ENCODE measurements at regions not wholly inside any gene's neighbourhood (a gene's known extent, or its start where the extent isn't known, plus 50 kb on each side); places are given as distances from the start of the nearest gene placed in this dataset.

DNA sequence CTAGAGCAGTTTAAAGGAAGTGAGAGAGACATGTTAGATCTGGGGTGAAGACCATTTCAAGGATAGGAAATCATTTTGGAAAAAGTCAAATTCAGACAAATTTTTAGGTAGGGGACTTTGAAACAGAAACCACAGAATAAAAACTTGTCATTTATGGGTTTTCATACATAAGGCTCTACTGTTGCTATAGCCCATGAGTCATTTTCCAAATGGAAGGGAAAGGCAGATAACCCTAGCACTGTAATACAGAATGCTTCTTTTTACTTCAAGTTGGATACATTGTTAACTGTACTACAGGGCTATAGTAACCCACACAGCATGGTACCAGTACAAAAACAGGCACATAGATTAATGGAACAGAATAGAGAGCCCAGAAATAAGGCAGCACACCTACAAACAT, 455.4 kb downstream of the EBF1 start:
- DNase-seq (ENCODE audit: low read depth) = no peak

DNA sequence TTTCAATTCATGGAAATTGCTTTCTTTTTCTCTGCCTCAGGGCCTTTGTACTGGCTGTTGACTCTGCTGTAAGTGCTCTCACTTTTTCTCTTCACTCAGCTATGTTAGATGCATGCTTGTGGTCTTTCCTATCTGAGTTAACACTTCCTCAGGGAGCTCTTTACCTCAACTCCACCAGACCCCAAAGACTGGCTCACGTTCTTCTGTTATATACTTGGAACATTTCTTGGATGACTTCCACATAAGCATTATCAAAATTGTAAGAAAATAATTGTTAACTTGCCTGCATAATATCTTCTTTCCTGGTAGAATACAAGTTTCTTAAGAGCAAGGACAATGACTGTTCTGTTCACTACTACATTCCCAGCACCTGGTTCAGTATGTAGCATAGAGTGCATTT, 455.9 kb downstream of the EBF1 start:
- no peak for DNase-seq (ENCODE audit: low read depth)

DNA sequence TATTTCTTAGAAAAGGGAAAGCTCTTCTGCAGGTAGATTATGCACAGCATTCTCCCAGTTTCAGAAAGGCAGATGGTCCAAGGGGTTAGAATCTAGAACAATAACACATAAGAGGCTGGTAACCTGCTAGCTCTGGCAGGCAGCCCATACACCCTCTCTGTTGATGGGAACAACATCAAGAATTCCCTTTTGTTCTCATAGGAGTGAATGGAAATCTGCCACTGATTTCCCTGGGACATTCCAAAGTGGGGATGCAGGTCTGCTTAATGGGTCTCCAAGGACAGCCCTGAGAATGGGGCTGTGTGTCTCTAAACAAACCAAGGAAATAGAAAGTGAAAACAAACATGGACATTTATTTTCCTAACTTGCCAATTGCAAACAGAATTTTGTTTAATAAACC, 456.8 kb downstream of the EBF1 start:
- DNase-seq (ENCODE audit: low read depth) = no peak

DNA sequence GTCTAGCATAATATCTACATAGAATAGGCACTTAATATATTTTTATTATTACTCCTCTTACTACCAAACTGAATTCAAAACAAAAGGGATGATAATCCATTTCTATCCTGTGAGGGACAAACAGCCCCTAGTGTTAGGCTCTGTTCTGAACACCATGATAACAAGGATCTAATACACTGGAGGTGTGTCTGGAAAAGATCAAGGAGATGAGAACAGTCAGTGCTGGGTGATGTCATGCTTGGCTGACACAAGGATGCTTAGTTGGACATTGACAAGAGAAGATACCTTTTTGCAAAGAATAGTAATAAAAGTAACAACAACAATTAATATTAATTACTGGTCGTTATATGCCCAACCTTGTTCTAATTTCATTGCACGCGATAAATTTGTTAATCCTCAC, 458.7 kb downstream of the EBF1 start:
- DNase-seq (ENCODE audit: low read depth) = no peak

DNA sequence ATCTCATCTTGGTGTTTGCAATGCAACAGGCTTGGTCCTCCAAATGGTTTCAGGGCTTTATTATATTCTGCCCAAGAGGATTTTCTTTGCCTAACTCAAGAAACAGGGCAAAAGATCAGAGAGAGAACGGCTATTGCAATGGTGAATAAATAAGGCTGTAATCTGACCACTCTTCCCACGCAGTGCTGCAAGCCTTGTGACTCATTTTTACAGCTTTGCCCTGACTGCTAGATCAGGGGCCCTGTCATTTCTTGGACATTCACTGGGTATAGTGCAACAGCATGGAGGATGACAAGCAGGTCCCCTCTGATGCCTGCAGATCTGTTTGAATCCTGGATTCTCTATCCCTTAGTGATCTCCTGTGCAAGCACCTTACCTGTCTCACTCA, 459.1 kb downstream of the EBF1 start:
- DNase-seq (ENCODE audit: low read depth) = no peak

DNA sequence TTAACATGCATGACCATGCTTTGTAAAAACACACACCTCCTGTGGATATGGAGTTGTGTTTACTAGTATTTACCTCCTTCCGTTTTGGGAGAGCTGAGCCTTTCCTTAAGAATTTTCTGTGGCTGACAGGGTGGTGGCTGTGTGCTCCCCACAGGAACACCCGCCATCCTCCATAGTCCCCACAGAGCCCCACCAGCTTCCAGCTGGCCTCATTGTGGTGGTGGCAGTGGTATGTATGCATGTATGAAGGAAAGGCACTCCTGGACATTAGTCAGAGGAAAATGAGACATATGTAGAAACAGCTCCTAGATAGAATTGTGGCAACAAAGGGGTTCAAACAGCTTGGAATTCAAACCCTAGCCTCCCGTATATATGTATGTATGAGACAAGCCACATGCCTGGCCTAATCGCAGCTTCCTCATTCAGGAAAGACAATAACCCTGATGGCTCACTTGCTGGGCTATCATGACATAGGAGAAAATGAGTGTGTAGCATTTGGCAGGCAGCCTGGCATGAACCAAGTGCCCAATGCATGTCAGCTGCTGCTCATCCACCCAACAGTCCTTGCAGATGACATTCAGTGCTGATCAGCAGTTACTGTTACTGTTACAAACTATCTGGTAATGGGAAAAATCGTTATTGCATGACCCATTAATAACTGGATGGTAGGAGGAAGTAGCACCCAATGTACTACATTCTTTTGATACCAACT, 459.7 kb downstream of the EBF1 start:
- no peak for DNase-seq (ENCODE audit: low read depth)

DNA sequence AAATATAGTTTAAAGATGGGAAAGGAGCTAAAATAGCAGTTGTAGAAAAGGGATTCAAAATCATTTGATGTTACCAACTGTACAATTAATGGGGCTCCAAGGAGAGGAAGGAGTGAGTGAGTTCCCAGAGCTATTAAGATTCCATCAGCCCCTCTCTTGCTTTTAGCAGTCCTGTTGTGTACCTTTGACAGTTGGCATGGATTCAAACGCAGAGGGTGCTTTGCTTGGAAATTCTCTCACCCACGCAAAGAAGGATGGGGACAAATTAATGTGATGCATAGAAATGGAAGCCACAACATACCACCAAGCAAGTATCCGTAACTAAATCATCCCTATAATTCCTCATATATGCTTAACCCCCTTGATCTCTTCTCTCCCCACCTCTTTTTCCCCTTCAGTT, 461.3 kb downstream of the EBF1 start:
- no peak for DNase-seq (ENCODE audit: low read depth)

DNA sequence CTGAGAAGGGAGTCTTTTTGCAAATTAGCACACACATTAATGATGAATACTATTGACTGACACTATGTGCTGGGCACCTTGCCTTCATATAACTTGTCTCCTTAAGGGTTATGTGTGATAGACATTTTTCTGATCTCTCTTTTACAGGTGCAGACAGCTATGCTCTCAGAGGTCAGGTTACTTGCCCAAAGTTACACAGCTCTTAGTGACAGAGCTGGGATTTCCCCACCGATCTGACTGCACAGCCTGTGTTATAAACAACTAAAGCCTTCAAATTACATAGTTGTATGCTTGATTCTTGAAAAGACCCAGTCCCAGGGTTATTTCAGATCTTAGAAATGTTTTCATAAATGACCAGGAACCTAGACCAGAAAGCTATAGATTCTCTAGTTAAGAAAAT, 462.7 kb downstream of the EBF1 start:
- DNase-seq (ENCODE audit: low read depth) = no peak

DNA sequence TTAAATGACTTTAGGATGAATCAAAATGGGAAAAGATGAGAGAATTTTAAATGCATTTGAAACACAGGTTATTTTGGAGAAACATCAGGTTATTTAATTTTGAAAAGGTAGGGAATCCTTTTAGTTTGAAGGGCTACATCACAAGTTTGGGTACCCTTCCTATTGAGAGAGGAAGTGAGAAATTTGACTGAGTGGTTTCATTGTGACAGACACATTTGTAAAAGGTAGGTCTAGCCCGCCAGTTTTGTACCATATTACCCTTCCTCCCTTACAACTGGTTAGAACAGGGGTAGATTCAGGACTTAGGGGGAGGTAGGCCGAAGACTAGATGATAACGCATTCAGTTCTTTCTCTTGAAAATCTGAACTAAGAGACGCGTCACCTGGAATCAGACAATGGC, 464.2 kb downstream of the EBF1 start:
- DNase-seq (ENCODE audit: low read depth) = no peak

DNA sequence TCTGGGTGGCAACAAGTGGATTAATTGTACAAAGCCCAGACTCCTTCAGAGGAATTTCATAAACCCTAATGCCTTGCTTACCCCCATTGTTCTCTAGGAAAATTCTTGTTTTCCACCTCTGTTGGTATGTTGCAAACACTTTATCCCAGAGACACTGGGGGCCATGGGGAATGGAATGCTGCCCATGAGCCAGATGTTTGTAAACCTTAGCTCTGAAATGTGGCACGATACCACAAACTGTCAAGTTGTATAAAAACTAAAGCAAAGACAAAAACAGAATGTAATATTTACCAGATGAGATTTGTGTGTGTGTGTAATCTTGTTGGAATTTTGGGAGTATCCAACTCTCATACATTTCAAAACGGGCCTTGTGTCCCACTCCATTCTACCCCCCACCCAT, 465.0 kb downstream of the EBF1 start:
- no peak for DNase-seq (ENCODE audit: low read depth)

DNA sequence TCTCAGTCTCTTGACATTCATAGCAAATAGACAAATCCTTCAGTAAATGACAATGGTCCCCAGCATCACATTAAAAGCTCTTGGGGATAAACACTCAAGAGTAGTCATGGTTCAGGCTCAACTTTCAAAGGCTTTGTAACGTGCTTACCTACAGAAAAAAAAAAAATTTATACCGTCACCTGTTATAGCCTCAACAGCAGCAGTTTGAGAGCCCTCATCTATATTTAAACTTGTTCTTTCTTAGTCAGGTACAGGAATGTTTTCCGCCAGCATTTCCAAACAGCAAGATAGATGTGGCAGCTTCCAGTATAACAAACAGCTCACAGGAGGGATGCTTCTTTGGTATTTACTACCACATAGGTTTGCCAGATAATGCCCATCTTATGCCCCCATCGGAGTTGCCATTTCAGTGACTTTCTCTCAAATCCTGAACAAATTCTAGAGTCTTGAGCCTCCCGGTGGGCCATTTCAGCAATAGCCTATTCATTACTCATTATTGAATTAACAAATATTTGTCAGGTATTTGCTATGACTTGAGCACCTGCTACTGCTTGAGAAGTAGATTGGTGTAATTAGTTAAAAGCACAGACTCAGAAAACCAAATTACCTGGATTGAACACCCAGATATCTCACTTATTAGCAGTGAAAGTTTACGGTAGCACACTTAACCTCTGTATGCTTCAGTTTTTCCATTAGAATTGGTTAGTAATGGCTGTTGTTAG, 470.0 kb downstream of the EBF1 start:
- no peak for DNase-seq (ENCODE audit: low read depth)

DNA sequence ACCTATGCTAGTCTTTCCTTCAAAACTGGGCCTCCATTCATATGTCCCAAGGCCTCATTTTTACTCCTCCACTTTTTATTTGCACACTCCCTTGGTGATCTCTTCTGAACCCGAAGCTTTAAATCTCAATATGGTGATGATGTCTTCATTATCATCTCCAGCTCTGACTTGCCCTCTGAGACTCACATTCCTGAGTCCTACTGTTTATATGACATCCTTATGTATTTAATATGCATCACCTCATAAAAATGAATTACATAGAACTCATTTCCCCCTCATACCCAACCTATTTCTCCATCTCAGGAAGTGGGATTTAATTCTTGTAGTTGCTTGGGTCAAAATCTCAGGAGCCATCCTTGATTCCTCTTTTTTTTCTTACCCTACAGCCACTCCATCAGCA, 473.0 kb downstream of the EBF1 start:
- DNase-seq (ENCODE audit: low read depth) = no peak

DNA sequence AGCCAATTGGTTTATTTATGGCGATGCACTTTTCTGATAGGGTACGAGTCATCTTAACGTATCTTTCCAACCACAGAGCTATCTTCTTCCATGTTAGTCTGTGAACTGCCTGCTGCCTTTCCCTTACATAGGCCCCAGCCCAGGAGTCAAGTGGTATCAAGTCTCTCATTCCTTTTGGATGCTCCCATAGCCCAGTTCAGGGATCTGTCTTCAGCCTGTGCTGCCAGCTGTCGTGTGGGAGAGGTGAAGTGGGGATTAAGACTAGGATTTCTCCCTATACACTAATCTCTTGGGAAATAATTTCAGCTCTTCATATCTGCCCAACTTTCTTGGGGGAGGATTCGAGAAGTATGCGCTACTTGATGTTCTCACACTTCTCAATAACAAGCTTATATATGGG, 475.7 kb downstream of the EBF1 start:
- no peak for DNase-seq (ENCODE audit: low read depth)

DNA sequence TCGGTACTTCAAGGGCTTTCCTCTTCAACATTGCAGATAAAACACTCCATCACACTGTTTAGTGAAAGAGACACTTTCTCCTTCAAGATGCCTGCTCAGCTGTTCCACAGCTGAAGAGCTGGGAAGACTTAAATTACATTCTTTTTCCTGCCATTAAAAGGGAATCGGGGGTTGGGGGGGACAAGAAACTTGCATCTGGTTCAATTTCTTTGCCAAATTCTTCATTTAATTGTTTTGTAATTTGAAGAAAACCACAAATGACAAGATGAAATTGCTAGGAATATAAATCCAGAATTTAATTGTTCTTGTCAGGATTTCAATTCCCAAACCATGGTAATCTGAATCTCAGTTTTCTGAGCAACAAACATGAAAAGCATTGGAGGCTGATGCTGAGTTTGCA, 478.3 kb downstream of the EBF1 start:
- DNase-seq (ENCODE audit: low read depth) = no peak

DNA sequence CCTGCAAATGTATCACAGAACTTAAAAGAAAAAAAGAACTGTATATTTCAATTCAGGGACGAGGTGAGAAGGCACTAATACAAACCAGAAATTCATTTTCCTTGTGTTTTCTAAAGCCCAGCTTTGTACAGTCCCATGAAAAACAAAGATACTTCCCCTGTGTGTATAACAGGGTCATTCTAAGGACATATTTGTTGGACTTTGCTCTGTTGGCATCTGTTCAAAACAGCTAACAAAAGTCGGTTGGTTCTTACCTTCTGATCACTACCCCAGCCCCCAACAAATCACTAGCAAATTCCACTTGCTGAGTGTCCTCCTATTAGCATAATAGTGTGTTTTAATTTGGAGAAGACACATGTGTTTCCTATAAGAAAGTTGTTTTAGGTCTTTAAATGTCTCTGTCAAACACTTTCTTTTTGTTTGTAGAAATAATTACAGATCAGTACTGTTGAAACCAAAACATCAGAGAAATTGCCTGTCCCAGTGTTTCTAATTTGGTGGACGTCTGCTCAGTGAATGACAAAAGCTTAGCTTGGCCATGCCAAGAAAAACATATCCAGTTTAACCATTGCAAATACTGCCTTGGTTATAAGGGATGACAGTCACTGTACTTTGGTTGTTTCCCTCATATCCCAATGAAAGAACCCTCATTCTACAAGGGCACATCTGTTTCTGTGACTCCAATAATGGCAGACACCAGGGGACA, 480.5 kb downstream of the EBF1 start:
- no peak for DNase-seq (ENCODE audit: low read depth)

DNA sequence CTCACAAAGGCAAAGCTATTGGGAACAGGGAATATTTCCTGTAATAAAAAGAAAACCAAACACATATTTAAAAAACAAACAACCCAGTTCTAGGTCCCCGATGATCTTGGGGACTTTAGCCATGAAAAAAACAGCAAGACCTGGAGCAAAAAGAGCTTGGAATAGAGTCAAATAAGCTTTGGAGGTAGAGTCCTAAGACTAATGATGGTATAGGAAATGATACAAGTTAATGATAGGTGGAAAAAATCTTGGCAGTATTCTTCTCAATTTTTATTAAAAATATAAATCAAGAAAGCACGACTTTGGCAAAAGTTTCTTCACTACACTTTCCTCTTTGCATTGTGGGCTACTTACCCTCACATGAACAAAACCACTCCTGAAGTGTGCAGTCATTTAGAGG, 481.5 kb downstream of the EBF1 start:
- no peak for DNase-seq (ENCODE audit: low read depth)

DNA sequence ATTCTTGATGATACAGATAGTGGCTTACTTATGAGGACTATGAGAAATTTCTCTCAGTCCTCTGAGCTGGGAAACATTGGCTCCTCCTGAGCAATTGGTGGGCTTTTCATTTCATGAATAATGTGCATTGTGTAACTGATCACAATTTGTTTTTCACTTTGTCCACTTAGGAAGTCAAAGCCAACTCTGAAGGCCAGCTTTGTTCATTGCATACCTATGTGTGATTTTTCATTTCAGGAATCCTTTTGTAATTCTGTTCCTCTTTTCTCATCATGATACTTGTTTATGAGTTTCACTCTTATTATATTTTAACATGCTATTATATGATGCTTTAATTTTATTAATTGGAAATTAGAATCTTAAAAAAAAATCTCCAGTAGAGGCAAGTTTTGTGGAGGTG, 483.0 kb downstream of the EBF1 start:
- DNase-seq (ENCODE audit: low read depth) = no peak

DNA sequence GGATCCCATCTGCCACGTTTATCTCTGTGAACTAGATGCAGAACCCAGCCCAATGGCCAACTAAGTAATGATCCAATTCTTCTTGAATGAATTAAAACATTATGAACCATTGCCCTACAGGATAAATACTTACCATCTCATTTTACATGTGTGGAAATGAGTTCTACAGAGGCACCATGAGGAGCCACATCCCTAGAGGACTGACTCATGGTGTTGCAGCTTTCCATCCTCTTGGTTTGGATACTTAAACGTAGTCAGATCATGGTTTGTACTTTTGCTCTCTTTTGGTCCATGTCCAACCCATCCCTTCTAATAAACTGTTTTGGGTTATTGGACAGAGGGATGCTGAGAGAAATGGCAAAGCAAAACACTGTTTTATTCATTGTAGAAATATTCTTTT, 484.8 kb downstream of the EBF1 start:
- no peak for DNase-seq (ENCODE audit: low read depth)

DNA sequence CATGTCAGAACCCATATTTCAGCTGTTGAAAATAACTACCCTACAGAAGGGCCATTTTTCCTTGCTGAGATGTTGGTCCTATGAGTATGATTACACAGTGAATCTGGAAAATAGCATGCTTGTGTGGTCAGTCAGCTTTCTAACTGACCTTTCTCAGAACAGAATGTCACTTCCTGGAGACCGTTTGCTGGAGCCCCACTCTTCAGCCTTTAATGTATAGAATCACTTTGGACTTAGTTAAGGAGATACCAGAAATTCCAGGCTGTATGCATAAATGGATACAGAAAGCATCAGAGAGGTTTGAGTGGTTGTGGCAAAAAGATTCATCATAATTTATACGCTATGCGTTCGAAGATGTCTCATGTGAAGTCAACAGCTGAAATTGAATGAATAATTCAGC, 488.1 kb downstream of the EBF1 start:
- no peak for DNase-seq (ENCODE audit: low read depth)

DNA sequence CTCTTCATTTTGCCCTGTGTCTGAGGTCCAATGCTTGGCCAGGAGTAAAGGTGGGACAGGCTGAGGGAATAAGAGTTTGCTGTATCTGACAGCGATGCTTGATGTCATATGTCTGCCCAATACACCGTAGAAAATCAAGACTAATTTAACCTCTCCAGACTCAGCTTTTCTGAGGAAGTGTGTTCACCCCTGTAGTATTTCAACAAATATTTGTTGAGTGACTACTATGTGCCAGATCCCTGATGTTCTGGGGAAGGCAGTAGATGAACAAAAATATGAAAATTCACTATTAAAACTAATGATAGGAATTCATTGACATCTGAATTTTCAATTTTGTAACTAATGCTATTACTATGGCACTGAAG, 489.7 kb downstream of the EBF1 start:
- DNase-seq (ENCODE audit: low read depth) = no peak

DNA sequence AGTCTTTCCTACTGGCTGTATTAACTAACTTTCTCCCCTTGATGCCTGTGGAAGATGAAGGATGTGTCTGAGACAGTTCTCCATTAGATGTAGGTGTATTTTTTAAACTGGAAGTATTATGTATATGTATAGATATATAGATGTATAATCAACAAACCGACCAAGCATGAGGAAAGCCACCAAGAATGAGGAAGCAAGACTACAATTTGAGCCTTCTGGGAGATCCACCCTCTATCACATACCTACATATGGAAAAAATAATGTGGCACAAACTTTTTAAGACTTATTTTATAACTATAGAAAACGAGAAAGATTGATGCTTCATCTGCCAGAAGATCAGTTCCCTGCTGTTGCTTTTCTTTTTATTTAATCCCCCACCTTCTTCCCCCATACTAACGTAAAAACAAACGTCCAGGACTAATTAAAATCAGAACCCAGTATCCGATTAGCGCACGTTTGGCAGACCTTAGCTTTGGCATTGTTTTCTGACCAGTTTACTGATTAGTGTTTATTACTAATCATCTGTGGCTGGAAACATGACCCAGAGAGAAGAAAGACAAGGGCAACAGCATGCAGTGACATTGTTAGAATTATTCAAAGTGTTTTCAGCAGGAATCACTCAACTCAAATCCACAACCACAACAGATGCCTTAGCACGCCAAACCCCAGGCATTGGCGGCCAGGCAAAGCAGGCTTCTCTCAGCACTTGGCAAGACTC, 490.2 kb downstream of the EBF1 start:
- no peak for DNase-seq (ENCODE audit: low read depth)

DNA sequence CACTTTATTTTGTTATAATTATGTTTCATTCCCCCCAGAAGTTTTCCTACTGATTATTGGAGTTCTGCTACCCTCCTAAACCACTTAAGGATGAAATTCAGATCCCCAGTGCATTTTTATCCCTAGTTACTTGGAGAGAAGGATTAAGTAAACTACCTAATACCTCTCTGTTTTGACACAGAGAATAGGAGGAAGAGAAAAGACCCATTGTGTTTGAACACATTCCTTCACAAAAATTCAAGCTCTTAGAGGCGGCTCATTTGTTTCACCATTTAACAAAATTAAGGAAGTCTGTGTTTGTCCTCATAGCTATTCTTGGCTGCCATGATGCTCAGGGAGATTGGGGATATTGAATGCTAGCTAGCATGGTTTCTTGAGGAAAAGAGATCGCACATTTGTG, 492.6 kb downstream of the EBF1 start:
- DNase-seq (ENCODE audit: low read depth) = no peak

DNA sequence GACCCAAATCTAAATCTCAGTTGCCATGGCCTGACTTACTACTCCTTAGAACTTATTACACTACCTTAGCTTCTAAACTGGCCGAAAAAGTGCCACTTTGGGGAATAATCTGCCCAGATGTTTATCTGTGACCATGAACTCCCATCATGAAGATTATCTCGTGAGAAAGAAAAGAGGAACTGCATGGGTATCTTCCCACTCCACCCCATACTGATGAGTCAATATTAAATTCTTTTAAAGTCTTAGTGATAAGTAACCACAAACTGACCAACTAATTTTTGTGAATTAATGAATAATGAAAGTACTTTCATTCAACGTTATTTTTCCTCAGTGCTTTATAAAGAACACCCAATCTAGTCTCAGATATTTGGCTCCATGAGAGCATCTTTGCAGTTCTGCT, 493.5 kb downstream of the EBF1 start:
- DNase-seq (ENCODE audit: low read depth) = no peak
